HepG2 (cell line): ENCODE measurements at regions not wholly inside any gene's neighbourhood (a gene's known extent, or its start where the extent isn't known, plus 50 kb on each side); places are given as distances from the start of the nearest gene placed in this dataset.

Source experiments
- ATAC-seq: fragments of 200-7000 bp; cut with Tn5 transposase; 3 replicates; pipeline ENCODE4 v1.9.1; 2020; ENCODE audit warnings: mild to moderate bottlenecking, moderate library complexity
- BruUV-seq: library from RNA; stranded (reverse); fragments of 400-500 nt; replicated peaks from 2 replicates; lab custom pipeline; 2021; lab: Mats Ljungman, UMichigan
- CTCF ChIA-PET: fragments of 300-600 bp; formaldehyde crosslinking; extraction: SDS; loops from one replicate; lab custom pipeline; 2021; ENCODE audit warnings: low total read pairs, inconsistent platforms, low intra/inter-chr PET ratio; lab: Yijun Ruan, JAX
- POLR2A ChIA-PET: fragments of 350-600 bp; sonication (Branson Sonifier 250); formaldehyde crosslinking; loops from one replicate; lab custom pipeline; 2020; ENCODE audit warnings: antibody characterized with exemption, inconsistent platforms; lab: Yijun Ruan, JAX
- DNase-seq: peaks from one replicate; pipeline ENCODE4 v3.0.0-alpha.2; 2015; ENCODE audit warnings: low spot score
- FAIRE-seq: peaks from 3 replicates; lab custom pipeline; 2011; peaks lifted over from hg19 to GRCh38; lab: Jason Lieb, UNC
- H2AFZ ChIP-seq: one replicate; pipeline ENCODE4 v1.6.1; 2011; ENCODE audit warnings: low read length, inconsistent platforms
- H3K27ac ChIP-seq: fragments of 300-600 bp; 3 replicates; pipeline ENCODE4 v1.8.0; 2011; ENCODE audit warnings: mixed run types, mild to moderate bottlenecking, mixed read lengths, low read length, inconsistent platforms; ENCODE audit not compliant: insufficient read depth; ENCODE audit errors: extremely low read length
- H3K27me3 ChIP-seq, 2 experiments: fragments of 200-600 bp in 1 of 2; 2 replicates in 1 of 2; 3 replicates in 1 of 2; pipeline versions ENCODE4 v1.6.0 to v1.8.0; 2011; ENCODE audit warnings: low read length in 2 of 2, mild to moderate bottlenecking in 2 of 2, moderate library complexity in 2 of 2, inconsistent platforms in 1 of 2; ENCODE audit not compliant: insufficient read depth in 2 of 2, control insufficient read depth in 1 of 2
- H3K36me3 ChIP-seq, 2 experiments: fragments of 200-600 bp in 1 of 2; replicated peaks in 1 of 2; 2 replicates in 1 of 2; 3 replicates in 1 of 2; pipeline versions ENCODE4 v1.5.1 to v1.8.0; 2011; ENCODE audit warnings: low read length in 2 of 2, inconsistent platforms in 1 of 2; ENCODE audit not compliant: insufficient read depth in 2 of 2, control insufficient read depth in 1 of 2
- H3K4me1 ChIP-seq: 2 replicates; pipeline ENCODE4 v1.5.1; 2012; ENCODE audit warnings: low read length, inconsistent platforms; ENCODE audit not compliant: insufficient read depth
- H3K4me2 ChIP-seq: 2 replicates; pipeline ENCODE4 v1.6.0; 2011; ENCODE audit warnings: low read depth, low read length, inconsistent platforms
- H3K4me3 ChIP-seq, 3 experiments: fragments of 200-600 bp in 1 of 3; sonication (generic), shearing (Covaris generic) in 1 of 3; replicated peaks in 1 of 3; 2 replicates each; pipeline ENCODE4 v1.5.1; 2011 to 2016; ENCODE audit warnings: low read length in 3 of 3, inconsistent platforms in 2 of 3, low read depth in 2 of 3, mild to moderate bottlenecking in 2 of 3, control low read depth in 1 of 3, mixed read lengths in 1 of 3; ENCODE audit not compliant: insufficient read depth in 1 of 3
- H3K79me2 ChIP-seq: one replicate; pipeline ENCODE4 v1.6.1; 2011; ENCODE audit warnings: low read length, inconsistent platforms; ENCODE audit not compliant: insufficient read depth
- H3K9ac ChIP-seq: 2 replicates; pipeline ENCODE4 v1.6.0; 2011; ENCODE audit warnings: mild to moderate bottlenecking, low read depth, low read length, inconsistent platforms; ENCODE audit not compliant: insufficient read depth
- H3K9me3 ChIP-seq: 2 replicates; pipeline ENCODE4 v1.5.1; 2012; ENCODE audit warnings: mild to moderate bottlenecking, low read length
- H4K20me1 ChIP-seq: 2 replicates; pipeline ENCODE4 v1.6.0; 2011; ENCODE audit warnings: inconsistent platforms, mild to moderate bottlenecking, low read length, moderate library complexity; ENCODE audit not compliant: insufficient read depth
- AGO1 ChIP-seq: fragments of 200-400 bp; formaldehyde crosslinking; IDR thresholded peaks from 2 replicates; pipeline ENCODE4 v1.6.1; 2017; ENCODE audit warnings: mild to moderate bottlenecking, low read depth, low read length, moderate library complexity; ENCODE audit not compliant: poor library complexity, severe bottlenecking
- AKAP8 ChIP-seq: sonication (generic); formaldehyde crosslinking; IDR thresholded peaks from 2 replicates; pipeline ENCODE4 v1.5.1; 2020; ENCODE audit warnings: mild to moderate bottlenecking, missing genetic modification reagents
- EZH2 ChIP-seq: conservative IDR thresholded peaks from 2 replicates; pipeline ENCODE4 v1.6.1; 2012; ENCODE audit warnings: mild to moderate bottlenecking, low read depth, low read length, moderate library complexity
- FOXA3 ChIP-seq: IDR thresholded peaks from 2 replicates; pipeline ENCODE4 v1.6.1; 2016; ENCODE audit warnings: missing genetic modification reagents, missing compliant biosample characterization
- HMGA1 ChIP-seq: sonication (generic); formaldehyde crosslinking; conservative IDR thresholded peaks from 2 replicates; pipeline ENCODE4 v1.4.0; 2020; ENCODE audit warnings: missing genetic modification reagents
- HOXD1 ChIP-seq: sonication (generic); formaldehyde crosslinking; IDR thresholded peaks from 2 replicates; pipeline ENCODE4 v1.5.0; 2020; ENCODE audit warnings: missing genetic modification reagents
- KDM4B ChIP-seq: sonication (generic); formaldehyde crosslinking; IDR thresholded peaks from 2 replicates; pipeline ENCODE4 v1.4.0; 2020; ENCODE audit warnings: missing genetic modification reagents
- KLF16 ChIP-seq, 2 experiments: sonication (generic) in 1 of 2; formaldehyde crosslinking in 1 of 2; IDR thresholded peaks; 2 replicates each; pipeline versions ENCODE4 v1.6.1 to v1.8.0; 2016 to 2023; ENCODE audit warnings: missing genetic modification reagents in 2 of 2, missing compliant biosample characterization in 1 of 2
- MAFG ChIP-seq: sonication (generic); formaldehyde crosslinking; IDR thresholded peaks from 2 replicates; pipeline ENCODE4 v1.5.1; 2020; ENCODE audit warnings: mild to moderate bottlenecking, missing genetic modification reagents
- MBD4 ChIP-seq: IDR thresholded peaks from 2 replicates; pipeline ENCODE4 v1.6.1; 2012; ENCODE audit warnings: low read length, inconsistent platforms, borderline replicate concordance
- ZNF678 ChIP-seq: sonication (generic); formaldehyde crosslinking; IDR thresholded peaks from 2 replicates; pipeline ENCODE4 v1.4.0; 2020; ENCODE audit warnings: mild to moderate bottlenecking, missing genetic modification reagents
- ZNF766 ChIP-seq: sonication (generic); formaldehyde crosslinking; IDR thresholded peaks from 2 replicates; pipeline ENCODE4 v1.5.0; 2020; ENCODE audit warnings: missing genetic modification reagents, borderline replicate concordance
- ZNF841 ChIP-seq: sonication (generic); formaldehyde crosslinking; IDR thresholded peaks from 2 replicates; pipeline ENCODE4 v1.8.1; 2023; ENCODE audit warnings: missing genetic modification reagents, borderline replicate concordance
- WGBS: methylation state at CpG from one replicate; pipeline ENCODE4 v1.1.6; 2017; ENCODE audit warnings: low lambda C conversion rate; 5-methylcytosine and 5-hydroxymethylcytosine counted together
- in situ Hi-C: cut with HindIII; loops from 2 replicates; pipeline ENCODE4 v1.10.0; 2017; ENCODE audit warnings: low pct_unique_long_range_greater_than_20kb; ENCODE audit not compliant: extremely low pct_ligation_motif_present
- intact Hi-C: fragments of 100-400 bp; cut with micrococcal nuclease; formaldehyde crosslinking; loops from one replicate; pipeline ENCODE4 v1.10.0; 2022; ENCODE audit not compliant: unreplicated experiment
- TF ChIP-seq, protein P1 (sequence below): sonication (generic); formaldehyde crosslinking; IDR thresholded peaks from 2 replicates; pipeline ENCODE4 v1.5.1; 2020; ENCODE audit warnings: mild to moderate bottlenecking, missing genetic modification reagents, borderline replicate concordance
- TF ChIP-seq, protein P2 (sequence below): sonication (generic); formaldehyde crosslinking; conservative IDR thresholded peaks from 2 replicates; pipeline ENCODE4 v1.8.1; 2023; ENCODE audit warnings: missing genetic modification reagents
- TF ChIP-seq, protein P3 (sequence below): IDR thresholded peaks from 2 replicates; pipeline ENCODE4 v1.6.1; 2016
- TF ChIP-seq, protein P4 (sequence below): sonication (generic); formaldehyde crosslinking; IDR thresholded peaks from 2 replicates; pipeline ENCODE4 v1.4.0; 2020; ENCODE audit warnings: mild to moderate bottlenecking, missing genetic modification reagents

DNA sequence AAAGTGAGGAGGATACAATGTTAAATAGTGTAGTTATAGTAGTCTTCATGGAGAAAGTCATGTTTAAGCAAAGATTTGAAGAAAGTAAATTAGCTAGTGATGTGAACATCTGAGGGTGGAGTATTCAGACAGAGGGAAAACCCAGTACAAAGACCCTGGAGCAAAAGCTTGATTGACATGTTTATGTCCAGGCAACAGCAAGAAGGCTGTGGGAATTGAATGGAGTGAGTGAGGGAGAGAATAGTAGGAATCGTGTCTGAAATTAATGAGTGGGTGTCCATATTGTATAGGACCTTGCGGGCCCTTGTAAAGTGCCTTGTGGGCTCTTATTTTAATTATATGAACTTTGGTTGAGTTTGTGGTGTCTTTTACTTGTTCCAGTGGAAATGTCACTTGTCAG lies 424.1 kb upstream of the KIRREL3 start:
- POLR2A ChIA-PET: no interaction called here
- H3K9ac ChIP-seq: no peak overlapping the region
- 21% methylated on average over 2 of the region's 2 CpGs for WGBS
- no peaks in the 10 kb centered on the region for H3K27me3 ChIP-seq
- no peak overlapping the region for H3K27ac ChIP-seq
- H3K36me3 ChIP-seq: no peaks in the 10 kb centered on the region
- no peaks in the 10 kb centered on the region for H3K79me2 ChIP-seq
- no peaks in the 10 kb centered on the region for H4K20me1 ChIP-seq
- H3K4me1 ChIP-seq: no peaks in the 10 kb centered on the region
- in situ Hi-C loops: no loop called here
- DNase-seq (no peak), FAIRE-seq (no peak), ATAC-seq (no peak)
- H3K9me3 ChIP-seq: peaks cover 77% of the 10 kb centered on the region
- CTCF ChIA-PET: no interaction called here
- H2AFZ ChIP-seq: no peak overlapping the region
- H3K4me3 ChIP-seq: no peak overlapping the region
- no peak overlapping the region for H3K4me2 ChIP-seq
- intact Hi-C loops: no loop called here
- BruUV-seq: no TSS peak
- TF ChIP-seq HMGA1 (CRISPR knock-in tag) (no peak), ZNF678 (CRISPR knock-in tag) (no peak), KDM4B (no peak), HOXD1 (CRISPR knock-in tag) (no peak), FOXA3 (CRISPR knock-in tag) (no peak), AGO1 (no peak), MBD4 (no peak), MAFG (CRISPR knock-in tag) (no peak), EZH2 (no peak), ZNF766 (no peak), KLF16 (CRISPR knock-in tag; IDR thresholded peaks at IDR 0.05) (no peak), ZNF841 (no peak), AKAP8 (no peak)
- TF ChIP-seq, protein P1, sequence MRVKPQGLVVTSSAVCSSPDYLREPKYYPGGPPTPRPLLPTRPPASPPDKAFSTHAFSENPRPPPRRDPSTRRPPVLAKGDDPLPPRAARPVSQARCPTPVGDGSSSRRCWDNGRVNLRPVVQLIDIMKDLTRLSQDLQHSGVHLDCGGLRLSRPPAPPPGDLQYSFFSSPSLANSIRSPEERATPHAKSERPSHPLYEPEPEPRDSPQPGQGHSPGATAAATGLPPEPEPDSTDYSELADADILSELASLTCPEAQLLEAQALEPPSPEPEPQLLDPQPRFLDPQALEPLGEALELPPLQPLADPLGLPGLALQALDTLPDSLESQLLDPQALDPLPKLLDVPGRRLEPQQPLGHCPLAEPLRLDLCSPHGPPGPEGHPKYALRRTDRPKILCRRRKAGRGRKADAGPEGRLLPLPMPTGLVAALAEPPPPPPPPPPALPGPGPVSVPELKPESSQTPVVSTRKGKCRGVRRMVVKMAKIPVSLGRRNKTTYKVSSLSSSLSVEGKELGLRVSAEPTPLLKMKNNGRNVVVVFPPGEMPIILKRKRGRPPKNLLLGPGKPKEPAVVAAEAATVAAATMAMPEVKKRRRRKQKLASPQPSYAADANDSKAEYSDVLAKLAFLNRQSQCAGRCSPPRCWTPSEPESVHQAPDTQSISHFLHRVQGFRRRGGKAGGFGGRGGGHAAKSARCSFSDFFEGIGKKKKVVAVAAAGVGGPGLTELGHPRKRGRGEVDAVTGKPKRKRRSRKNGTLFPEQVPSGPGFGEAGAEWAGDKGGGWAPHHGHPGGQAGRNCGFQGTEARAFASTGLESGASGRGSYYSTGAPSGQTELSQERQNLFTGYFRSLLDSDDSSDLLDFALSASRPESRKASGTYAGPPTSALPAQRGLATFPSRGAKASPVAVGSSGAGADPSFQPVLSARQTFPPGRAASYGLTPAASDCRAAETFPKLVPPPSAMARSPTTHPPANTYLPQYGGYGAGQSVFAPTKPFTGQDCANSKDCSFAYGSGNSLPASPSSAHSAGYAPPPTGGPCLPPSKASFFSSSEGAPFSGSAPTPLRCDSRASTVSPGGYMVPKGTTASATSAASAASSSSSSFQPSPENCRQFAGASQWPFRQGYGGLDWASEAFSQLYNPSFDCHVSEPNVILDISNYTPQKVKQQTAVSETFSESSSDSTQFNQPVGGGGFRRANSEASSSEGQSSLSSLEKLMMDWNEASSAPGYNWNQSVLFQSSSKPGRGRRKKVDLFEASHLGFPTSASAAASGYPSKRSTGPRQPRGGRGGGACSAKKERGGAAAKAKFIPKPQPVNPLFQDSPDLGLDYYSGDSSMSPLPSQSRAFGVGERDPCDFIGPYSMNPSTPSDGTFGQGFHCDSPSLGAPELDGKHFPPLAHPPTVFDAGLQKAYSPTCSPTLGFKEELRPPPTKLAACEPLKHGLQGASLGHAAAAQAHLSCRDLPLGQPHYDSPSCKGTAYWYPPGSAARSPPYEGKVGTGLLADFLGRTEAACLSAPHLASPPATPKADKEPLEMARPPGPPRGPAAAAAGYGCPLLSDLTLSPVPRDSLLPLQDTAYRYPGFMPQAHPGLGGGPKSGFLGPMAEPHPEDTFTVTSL: no peak
- TF ChIP-seq, protein P2, sequence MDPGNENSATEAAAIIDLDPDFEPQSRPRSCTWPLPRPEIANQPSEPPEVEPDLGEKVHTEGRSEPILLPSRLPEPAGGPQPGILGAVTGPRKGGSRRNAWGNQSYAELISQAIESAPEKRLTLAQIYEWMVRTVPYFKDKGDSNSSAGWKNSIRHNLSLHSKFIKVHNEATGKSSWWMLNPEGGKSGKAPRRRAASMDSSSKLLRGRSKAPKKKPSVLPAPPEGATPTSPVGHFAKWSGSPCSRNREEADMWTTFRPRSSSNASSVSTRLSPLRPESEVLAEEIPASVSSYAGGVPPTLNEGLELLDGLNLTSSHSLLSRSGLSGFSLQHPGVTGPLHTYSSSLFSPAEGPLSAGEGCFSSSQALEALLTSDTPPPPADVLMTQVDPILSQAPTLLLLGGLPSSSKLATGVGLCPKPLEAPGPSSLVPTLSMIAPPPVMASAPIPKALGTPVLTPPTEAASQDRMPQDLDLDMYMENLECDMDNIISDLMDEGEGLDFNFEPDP (CRISPR knock-in tag): no peak
- TF ChIP-seq, protein P3, sequence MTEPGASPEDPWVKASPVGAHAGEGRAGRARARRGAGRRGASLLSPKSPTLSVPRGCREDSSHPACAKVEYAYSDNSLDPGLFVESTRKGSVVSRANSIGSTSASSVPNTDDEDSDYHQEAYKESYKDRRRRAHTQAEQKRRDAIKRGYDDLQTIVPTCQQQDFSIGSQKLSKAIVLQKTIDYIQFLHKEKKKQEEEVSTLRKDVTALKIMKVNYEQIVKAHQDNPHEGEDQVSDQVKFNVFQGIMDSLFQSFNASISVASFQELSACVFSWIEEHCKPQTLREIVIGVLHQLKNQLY (CRISPR knock-in tag): no peak
- TF ChIP-seq, protein P4, sequence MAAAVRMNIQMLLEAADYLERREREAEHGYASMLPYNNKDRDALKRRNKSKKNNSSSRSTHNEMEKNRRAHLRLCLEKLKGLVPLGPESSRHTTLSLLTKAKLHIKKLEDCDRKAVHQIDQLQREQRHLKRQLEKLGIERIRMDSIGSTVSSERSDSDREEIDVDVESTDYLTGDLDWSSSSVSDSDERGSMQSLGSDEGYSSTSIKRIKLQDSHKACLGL (CRISPR knock-in tag): no peak
